ENCODE measurements at regions not wholly inside any gene's neighbourhood (a gene's known extent, or its start where the extent isn't known, plus 50 kb on each side); places are given as distances from the start of the nearest gene placed in this dataset.
"Not testable (repeated sequence)": the region's sequence is repeated elsewhere in the genome, so short reads cannot be mapped to it uniquely, and the experiment has no call there.

DNA sequence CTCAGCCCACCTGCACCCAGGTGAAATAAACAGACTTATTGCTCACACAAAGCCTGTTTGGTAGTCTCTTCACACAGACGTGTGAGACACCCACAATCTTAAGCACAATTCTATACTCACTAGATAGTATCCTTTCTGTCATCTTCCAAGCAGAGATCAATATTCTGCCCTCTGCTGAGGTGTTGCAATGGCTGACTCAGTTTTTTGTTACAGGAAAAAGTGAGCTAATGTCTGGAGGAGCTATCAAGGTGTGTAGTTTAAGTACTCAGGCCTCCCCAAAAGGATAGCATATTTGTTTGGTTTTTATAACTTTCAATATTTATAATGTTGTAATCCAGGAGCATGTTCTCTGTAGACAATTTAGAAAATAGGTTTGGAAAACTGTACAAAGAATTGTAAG, 775.2 kb upstream of the POU3F4 start:
- DNase-seq: no peak
- Histone ChIP-seq H3K9me3 (no peaks in the 10 kb centered on the region), H3K27me3 (no peaks in the 10 kb centered on the region), H3K4me1 (no peaks in the 10 kb centered on the region), H3K4me3 (no peak overlapping the region), H3K27ac (no peak overlapping the region), H3K36me3 (no peaks in the 10 kb centered on the region)
- intact Hi-C loops (cut with DNase I; ENCODE audit: low total_unique reads): no loop called here
- TF ChIP-seq, protein P1, sequence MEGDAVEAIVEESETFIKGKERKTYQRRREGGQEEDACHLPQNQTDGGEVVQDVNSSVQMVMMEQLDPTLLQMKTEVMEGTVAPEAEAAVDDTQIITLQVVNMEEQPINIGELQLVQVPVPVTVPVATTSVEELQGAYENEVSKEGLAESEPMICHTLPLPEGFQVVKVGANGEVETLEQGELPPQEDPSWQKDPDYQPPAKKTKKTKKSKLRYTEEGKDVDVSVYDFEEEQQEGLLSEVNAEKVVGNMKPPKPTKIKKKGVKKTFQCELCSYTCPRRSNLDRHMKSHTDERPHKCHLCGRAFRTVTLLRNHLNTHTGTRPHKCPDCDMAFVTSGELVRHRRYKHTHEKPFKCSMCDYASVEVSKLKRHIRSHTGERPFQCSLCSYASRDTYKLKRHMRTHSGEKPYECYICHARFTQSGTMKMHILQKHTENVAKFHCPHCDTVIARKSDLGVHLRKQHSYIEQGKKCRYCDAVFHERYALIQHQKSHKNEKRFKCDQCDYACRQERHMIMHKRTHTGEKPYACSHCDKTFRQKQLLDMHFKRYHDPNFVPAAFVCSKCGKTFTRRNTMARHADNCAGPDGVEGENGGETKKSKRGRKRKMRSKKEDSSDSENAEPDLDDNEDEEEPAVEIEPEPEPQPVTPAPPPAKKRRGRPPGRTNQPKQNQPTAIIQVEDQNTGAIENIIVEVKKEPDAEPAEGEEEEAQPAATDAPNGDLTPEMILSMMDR (IDR thresholded peaks at IDR 0.05): no peak

DNA sequence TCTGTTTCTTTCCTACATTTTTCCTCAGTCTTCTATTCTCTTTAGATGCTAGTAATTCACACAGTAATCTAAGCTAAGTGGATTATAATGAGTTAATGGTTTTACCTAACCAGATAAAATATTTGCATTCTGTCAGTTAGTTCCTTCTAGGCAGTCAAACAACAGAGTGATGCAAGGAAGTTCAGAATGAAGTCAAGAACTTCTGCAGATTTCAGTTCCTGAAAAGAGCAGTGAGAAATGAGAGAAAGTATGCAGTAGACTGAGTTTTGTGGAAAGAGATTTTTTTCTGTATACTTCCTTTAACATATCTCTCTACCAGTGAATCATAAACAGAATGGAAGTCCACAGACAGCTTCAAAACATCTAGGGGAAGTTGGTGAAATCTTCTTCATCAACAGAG, 774.0 kb upstream of the POU3F4 start:
- H3K4me3 ChIP-seq: no peak overlapping the region
- H3K27me3 ChIP-seq: no peaks in the 10 kb centered on the region
- no peaks in the 10 kb centered on the region for H3K4me1 ChIP-seq
- H3K27ac ChIP-seq: no peak overlapping the region
- DNase-seq: no peak
- TF ChIP-seq, protein P1 (IDR thresholded peaks at IDR 0.05): no peak
- no peaks in the 10 kb centered on the region for H3K9me3 ChIP-seq
- no peaks in the 10 kb centered on the region for H3K36me3 ChIP-seq
- intact Hi-C loops (cut with DNase I; ENCODE audit: low total_unique reads): no loop called here

DNA sequence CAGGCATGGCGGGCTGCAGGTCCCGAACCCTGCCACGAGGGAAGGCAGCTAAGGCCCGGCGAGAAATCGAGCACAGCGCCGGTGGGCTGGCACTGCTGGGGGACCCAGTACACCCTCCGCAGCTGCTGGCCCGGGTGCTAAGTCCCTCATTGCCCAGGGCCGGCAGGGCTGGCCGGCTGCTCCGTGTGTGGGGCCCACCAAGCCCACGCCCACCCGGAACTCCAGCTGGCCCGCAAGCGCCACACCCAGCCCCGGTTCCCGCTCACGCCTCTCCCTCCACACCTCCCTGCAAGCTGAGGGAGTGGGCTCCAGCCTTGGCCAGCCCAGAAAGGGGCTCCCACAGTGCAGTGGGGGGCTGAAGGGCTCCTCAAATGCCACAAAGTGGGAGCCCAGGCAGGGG, 769.8 kb upstream of the POU3F4 start:
- DNase-seq; H3K9me3 ChIP-seq; H3K27ac ChIP-seq; H3K4me1 ChIP-seq; H3K4me3 ChIP-seq; H3K27me3 ChIP-seq; H3K36me3 ChIP-seq; intact Hi-C loops (cut with DNase I; ENCODE audit: low total_unique reads): not testable (repeated sequence)

DNA sequence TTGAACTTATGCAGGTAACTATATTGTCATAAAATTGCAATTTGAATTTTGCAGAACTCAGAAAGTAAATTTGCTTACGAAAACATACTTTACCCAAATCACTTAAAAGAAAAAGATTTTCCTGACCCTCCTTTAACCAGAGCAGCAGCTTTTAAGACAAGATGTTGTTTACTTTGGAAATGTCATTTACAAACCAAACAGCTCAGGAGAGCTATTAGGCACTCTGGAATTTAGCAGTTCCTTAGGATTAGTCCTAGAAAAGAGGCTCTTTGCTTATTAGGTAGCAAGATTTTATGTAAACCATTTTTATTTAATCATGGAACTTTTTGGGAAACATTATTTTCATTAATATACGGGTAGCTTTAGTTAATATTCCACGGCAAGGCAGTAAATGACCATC, 765.7 kb upstream of the POU3F4 start:
- Histone ChIP-seq H3K27ac (no peak overlapping the region), H3K36me3 (no peaks in the 10 kb centered on the region), H3K27me3 (no peaks in the 10 kb centered on the region), H3K4me3 (no peak overlapping the region), H3K9me3 (no peaks in the 10 kb centered on the region), H3K4me1 (no peaks in the 10 kb centered on the region)
- intact Hi-C loops (cut with DNase I; ENCODE audit: low total_unique reads): no loop called here
- TF ChIP-seq, protein P1 (IDR thresholded peaks at IDR 0.05): no peak
- DNase-seq: no peak

DNA sequence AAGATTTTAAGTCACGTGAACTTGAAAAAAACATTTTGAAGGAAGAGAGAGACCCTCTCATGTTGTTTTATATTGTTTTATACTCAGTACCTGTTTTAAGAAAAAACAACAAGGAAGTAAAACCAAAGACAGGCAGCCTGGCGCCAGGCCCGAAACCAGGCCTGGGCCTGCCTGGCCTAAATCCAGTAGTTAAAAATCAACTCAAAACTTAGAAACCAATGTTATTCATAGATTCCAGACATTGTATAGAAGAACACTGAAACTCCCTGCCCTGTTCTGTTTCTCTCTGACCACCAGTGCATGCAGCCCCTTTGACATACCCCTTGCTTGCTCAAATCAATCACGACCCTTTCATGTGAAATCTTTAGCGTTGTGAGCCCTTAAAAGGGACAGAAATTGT, 762.4 kb upstream of the POU3F4 start:
- H3K4me1 ChIP-seq; DNase-seq; H3K4me3 ChIP-seq; H3K27me3 ChIP-seq; H3K9me3 ChIP-seq; intact Hi-C loops (cut with DNase I; ENCODE audit: low total_unique reads); H3K36me3 ChIP-seq: not testable (repeated sequence)
- H3K27ac ChIP-seq: peak overlapping the region in 1 of 2 donors; percentile 37

DNA sequence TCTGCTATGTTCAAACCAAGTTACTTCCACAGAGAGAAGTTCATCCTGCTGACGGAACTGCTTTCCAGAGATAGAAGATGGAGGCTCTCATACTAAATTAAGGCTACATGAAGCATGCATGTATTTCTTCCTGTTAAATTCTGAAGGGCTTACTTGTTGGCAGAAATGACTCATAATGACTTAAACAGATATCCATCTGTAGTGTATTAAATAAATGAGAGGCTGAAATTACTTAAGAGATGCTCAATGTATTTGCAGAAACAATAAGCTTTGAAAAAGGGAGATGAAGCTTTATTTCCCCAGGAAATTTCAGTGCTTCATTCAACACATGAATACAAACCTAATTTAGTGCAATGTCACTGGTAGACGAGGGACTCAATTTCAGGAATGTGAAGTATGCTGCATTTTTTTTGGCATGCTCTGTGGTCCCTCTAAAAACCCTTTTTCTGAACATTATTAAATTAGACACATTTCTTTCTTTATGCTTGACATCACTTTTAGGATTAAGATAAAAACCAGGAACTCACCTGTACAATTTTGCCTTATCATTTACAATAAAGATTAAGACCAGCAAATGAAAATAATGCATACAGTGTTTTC, 759.1 kb upstream of the POU3F4 start:
- H3K27me3 ChIP-seq: no peaks in the 10 kb centered on the region
- H3K27ac ChIP-seq: no peak overlapping the region
- intact Hi-C loops (cut with DNase I; ENCODE audit: low total_unique reads): no loop called here
- H3K36me3 ChIP-seq: no peaks in the 10 kb centered on the region
- H3K9me3 ChIP-seq: no peaks in the 10 kb centered on the region
- TF ChIP-seq, protein P1 (IDR thresholded peaks at IDR 0.05): no peak
- H3K4me1 ChIP-seq: peaks cover 0 to 5% (median 0%) of the 10 kb centered on the region in 4 donors
- DNase-seq: no peak
- no peak overlapping the region for H3K4me3 ChIP-seq

DNA sequence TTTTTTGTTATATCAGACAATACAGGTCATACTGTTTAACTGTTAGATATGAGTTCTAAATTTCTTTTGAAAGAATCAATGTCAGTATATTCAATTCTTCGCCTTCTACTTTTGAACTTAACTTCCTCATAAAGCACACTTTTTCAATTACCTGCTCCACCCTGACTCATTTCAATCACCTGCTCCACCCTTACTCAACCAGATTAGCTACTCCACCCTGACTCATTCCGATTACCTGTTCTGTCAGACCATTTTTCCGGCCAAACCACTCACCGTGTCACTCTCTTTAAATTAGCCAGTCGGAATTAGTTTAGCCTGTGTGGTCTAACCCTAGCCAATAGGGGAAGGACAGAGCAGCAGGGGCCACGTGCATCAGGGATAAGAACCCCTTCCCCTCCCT, 751.8 kb upstream of the POU3F4 start:
- Histone ChIP-seq H3K27me3 (no peaks in the 10 kb centered on the region), H3K4me3 (no peak overlapping the region), H3K4me1 (no peaks in the 10 kb centered on the region), H3K36me3 (no peaks in the 10 kb centered on the region), H3K9me3 (no peaks in the 10 kb centered on the region), H3K27ac (no peak overlapping the region)
- no peak for DNase-seq
- TF ChIP-seq, protein P1 (IDR thresholded peaks at IDR 0.05): no peak
- intact Hi-C loops (cut with DNase I; ENCODE audit: low total_unique reads): no loop called here
